ENCODE measurements at regions not wholly inside any gene's neighbourhood (a gene's known extent, or its start where the extent isn't known, plus 50 kb on each side); places are given as distances from the start of the nearest gene placed in this dataset.

- no peaks in the 10 kb centered on the region for H3K36me3 ChIP-seq
- DNase-seq = no peak
- TF ChIP-seq CTCF (IDR thresholded peaks at IDR 0.05) = no peak
- intact Hi-C loops (cut with DNase I) = no loop called here
- no peaks in the 10 kb centered on the region for H3K4me1 ChIP-seq
- no peak overlapping the region for H3K27ac ChIP-seq
- no peak overlapping the region for H3K9ac ChIP-seq (ENCODE audit: low read depth in 2 of 2, low read length in 2 of 2)
- no peaks in the 10 kb centered on the region for H3K27me3 ChIP-seq
- H3K9me3 ChIP-seq = no peaks in the 10 kb centered on the region
- H3K4me3 ChIP-seq = no peak overlapping the region
These were observed 351.1 kb downstream of the TFEC start for GRCh38 chr7:115679423-115679822.

GRCh38 chr7:115678086-115678982 lies 352.2 kb downstream of the TFEC start:
- no peaks in the 10 kb centered on the region for H3K36me3 ChIP-seq
- H3K27ac ChIP-seq = peak overlapping the region; percentile 50
- no peak for TF ChIP-seq CTCF (IDR thresholded peaks at IDR 0.05)

GRCh38 chr7:115676707-115677106 lies 353.9 kb downstream of the TFEC start:
- intact Hi-C loops (cut with DNase I) = no loop called here
- no peak for TF ChIP-seq CTCF (IDR thresholded peaks at IDR 0.05)
- no peak overlapping the region for H3K27ac ChIP-seq

More at GRCh38 chr7:115678086-115678982, 352.2 kb downstream of the TFEC start:
- intact Hi-C loops (cut with DNase I) = no loop called here
- no peaks in the 10 kb centered on the region for H3K9me3 ChIP-seq
- no peaks in the 10 kb centered on the region for H3K27me3 ChIP-seq
- no peak overlapping the region for H3K4me3 ChIP-seq
- no peak overlapping the region for H3K9ac ChIP-seq (ENCODE audit: low read depth in 2 of 2, low read length in 2 of 2)
- peak; percentile 62 for DNase-seq
- H3K4me1 ChIP-seq = no peaks in the 10 kb centered on the region

GRCh38 chr7:115676080-115676479 lies 354.5 kb downstream of the TFEC start:
- Histone ChIP-seq H3K9me3 (no peaks in the 10 kb centered on the region), H3K27ac (no peak overlapping the region), H3K4me1 (no peaks in the 10 kb centered on the region), H3K36me3 (no peaks in the 10 kb centered on the region), H3K27me3 (no peaks in the 10 kb centered on the region), H3K9ac (ENCODE audit: low read depth in 2 of 2, low read length in 2 of 2) (no peak overlapping the region), H3K4me3 (no peak overlapping the region)
- no peak for DNase-seq
- no peak for TF ChIP-seq CTCF (IDR thresholded peaks at IDR 0.05)
- intact Hi-C loops (cut with DNase I) = no loop called here

More at GRCh38 chr7:115676707-115677106, 353.9 kb downstream of the TFEC start:
- Histone ChIP-seq H3K9ac (ENCODE audit: low read depth in 2 of 2, low read length in 2 of 2) (no peak overlapping the region), H3K4me3 (no peak overlapping the region), H3K4me1 (no peaks in the 10 kb centered on the region), H3K9me3 (no peaks in the 10 kb centered on the region), H3K27me3 (no peaks in the 10 kb centered on the region), H3K36me3 (no peaks in the 10 kb centered on the region)
- DNase-seq = no peak

GRCh38 chr7:115674467-115675024 lies 356.0 kb downstream of the TFEC start:
- TF ChIP-seq CTCF (IDR thresholded peaks at IDR 0.05) = no peak
- Histone ChIP-seq H3K27me3 (no peaks in the 10 kb centered on the region), H3K9me3 (no peaks in the 10 kb centered on the region), H3K9ac (ENCODE audit: low read depth in 2 of 2, low read length in 2 of 2) (no peak overlapping the region), H3K4me1 (no peaks in the 10 kb centered on the region), H3K36me3 (no peaks in the 10 kb centered on the region), H3K4me3 (no peak overlapping the region), H3K27ac (no peak overlapping the region)
- intact Hi-C loops (cut with DNase I) = no loop called here
- DNase-seq = no peak

Data from colonic mucosa (tissue), 4 donors.